Activated T-cell treated with anti-CD3 and anti-CD28 coated beads, Interleukin-2, amount 50 U/mL, for 48 hours (primary cell): ENCODE measurements at regions not wholly inside any gene's neighbourhood (a gene's known extent, or its start where the extent isn't known, plus 50 kb on each side); places are given as distances from the start of the nearest gene placed in this dataset.
"Not testable (repeated sequence)": the region's sequence is repeated elsewhere in the genome, so short reads cannot be mapped to it uniquely, and the experiment has no call there.

Experiments used
- DNase-seq, 2 experiments: peaks; one replicate each; pipeline ENCODE4 v3.0.0-alpha.2; 2020

DNA sequence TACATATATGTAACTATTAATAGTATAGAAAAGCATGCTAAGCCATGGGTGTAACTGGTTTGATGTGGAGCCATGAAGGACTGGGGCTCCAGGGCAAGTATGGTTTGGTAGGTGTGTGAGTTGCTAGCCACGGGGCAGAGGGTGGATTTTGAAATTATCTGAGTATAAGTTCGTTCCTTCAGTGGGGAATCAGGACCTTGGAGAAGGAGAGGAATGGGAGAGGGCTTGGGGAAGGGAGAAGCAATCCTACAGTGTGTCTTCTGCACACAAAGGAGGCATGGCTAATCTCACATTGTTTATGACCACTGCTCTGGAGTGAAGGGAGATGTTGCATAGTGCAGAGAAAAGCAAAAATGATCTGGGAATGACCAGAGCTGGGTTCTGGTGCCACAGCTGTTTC is 127.8 kb upstream of the CADM1 start:
- no peak for DNase-seq

DNA sequence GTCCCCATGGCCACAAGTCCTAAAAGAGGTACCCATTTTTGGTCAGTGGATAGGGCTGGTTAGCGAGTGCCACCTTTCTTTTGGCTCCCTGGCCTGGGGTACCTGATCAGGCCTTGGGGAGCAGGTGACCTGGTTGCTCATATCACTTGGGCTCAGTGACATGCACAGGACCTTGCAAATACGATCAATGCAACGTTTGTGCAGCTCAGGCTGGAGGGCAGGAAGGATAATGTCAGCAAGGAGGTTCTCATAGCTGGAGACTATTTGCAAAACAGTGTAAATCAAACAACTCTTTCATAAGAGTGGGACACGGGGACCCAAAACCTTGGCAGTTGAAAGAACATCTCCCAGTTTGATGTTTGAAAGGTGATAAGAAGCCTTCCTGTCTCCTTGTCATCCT is 127.4 kb upstream of the CADM1 start:
- no peak for DNase-seq

DNA sequence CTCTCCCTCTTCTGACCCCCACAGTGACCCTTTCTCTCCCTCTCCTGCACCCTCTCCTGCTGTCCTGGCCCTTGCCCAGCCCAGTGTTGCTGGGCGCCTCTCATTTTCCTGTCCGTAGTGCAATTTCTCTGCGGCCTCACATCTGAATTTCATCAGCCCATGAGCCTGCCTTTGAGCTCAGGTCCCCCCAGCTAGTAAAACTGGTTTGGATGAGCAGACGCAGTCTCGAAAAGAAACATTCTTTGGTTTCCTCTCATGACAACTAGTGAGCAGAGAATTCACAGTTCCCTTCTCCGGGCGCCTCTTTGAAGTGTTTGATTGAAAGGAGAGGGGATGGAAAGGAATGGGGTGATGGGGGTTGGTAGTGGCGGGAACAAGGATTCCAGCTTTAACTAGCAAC is 126.0 kb upstream of the CADM1 start:
- DNase-seq: no peak

DNA sequence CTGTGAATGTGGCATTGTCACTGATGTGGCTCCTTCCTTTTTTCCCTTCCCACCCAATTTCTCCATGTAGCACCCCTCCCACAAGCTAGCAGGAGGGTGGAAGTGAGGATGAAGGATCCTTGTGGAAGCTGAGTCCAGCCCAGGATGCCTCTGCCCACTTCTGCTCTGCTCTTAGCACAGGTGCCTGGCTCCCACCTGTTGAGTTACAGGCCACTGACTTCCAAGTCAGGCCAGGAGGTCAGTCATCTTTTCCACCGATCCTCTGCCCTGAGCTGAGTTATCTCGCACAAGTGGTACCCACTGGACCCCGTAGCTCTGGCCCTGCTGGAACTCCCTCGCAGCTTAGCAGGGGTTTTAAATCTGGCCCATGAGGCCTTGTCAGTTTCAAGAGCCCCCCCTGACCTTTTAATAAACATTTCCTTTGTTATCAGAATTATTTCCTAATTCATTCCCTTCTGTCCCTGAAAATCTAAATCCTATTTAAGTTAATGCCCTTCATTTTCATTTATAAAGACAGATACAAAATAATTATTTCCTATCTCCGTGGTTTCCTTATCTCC is 125.3 kb upstream of the CADM1 start:
- DNase-seq: no peak

DNA sequence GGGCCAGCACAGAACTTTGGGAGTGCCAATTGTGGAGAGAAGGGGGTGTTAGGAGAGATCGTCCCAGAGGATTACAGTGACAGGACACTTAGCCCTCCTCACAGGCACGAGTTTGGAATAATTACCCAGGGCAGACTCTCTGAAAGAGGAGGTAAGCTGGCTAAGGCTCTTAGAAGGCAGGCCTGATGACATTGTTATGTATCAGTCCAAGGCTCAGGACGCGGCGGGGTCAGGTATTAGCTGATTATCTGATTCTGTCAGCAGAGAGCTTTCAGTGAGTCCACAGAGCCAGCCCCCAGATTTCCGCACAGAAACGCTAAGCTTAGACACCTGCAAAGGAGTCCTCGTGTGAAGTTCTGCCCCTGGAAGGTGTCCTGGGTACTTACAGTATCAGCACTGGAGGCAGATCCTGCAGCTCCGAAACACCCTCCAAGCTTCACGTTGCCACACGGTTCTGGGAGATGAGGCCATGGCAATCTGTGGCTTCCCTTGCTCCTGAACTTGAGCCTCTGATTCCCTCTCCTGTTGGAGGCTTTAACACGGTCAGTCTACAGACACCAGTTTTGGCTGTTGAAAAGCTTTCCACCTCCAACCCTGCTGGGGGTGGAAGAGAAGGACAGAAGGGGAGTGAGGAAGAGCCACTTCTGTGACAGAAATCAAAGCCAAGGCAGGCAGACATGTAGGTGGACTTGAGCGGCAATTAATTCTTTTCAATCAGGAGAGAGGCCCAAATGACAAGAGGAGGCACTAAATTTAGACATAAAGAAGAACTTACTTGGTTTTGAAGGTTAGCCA is 123.6 kb upstream of the CADM1 start:
- no peak for DNase-seq

DNA sequence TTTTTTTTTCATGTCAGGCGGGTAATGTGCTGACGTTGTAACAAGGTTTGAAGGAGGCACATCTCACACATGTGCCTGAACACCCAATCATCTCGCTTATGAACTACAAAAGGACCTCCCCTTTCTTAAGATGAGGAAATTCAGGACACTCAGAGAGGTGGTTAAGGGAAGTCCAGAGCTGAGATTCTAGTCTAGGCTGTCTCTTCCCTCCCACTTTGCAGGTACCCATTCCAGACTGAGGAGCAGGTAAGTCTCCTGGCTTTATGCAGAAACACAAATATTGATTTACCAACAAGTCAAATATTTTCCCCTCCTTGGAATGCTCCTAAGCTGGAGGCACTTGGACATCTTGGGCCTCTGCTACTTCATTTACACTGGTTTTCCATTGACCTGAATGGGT is 122.9 kb upstream of the CADM1 start:
- no peak for DNase-seq

DNA sequence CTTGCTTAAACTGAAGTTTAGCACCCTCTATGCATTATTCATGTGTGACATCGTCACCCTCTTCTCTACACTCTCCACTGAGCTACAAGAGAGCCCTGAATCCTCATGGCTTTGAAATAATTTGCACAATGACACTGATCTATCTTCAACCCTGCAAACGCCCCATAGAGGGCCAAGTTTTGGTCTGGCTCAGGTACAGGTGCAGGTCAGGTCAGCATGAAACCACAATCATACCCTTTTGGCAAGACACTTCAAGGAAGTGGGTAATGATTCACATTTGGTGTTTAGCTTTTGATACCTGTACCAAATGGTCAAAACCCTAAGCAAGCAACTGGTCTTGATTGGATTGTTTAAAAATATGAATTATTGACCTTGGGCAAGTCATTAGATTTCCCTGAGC is 122.2 kb upstream of the CADM1 start:
- DNase-seq: no peak

DNA sequence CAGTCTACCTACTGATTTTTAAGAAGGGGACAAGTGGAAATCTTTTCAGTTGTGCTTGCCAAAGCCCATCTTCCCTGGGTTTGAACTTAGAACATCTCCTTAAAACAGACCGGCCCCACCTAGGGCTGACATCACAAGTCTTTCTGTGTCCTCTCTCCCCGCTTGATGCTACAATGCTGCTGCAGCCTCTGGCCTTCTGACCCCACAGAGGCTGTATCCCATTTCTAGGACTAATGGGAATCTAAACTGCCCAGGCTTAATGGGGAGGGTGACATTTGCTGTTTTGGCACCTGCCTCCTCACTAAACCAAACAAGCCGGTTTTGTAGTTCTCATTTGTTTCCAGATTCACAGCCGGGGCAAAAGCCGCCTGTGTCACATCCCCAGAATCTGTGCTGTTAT is 121.3 kb upstream of the CADM1 start:
- DNase-seq: no peak

DNA sequence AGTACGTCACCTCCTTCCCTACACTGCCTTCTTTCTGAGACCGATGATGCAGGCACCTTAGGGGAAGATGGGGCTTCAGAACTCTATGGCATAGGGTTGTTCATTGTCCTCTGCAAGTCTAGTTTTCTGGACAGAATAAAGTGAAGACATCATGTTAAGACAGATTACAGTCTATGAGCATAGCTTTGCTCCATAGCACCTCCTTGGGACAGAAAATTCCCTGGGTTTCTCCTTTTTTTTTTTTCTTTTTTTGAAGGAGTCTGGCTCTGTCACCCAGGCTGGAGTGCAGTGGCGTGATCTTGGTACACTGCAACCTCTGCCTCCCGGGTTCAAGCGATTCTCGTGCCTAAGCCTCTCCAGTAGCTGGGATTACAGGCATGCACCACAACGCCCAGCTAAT is 119.8 kb upstream of the CADM1 start:
- DNase-seq: no peak

DNA sequence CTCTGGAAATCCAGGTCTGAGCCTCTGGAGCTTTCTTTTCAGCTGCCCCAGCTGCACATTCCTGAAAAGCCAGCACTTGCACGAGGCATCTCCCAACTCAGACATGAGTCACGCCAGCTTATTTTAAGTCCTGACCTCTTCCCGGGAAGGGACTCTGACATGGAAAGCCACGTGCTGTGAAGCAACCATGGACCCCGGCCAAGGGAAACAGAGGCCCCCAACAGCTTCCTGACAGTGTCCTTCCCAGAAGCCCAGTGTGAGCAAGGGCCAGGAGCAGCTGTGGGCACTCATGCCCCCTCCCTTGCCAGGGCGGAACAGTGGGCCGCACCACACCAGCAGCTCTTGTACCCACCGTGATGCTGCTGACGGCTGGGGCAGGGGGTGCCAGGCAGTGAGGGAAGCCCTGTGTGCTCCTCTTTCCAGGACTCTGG is 118.8 kb upstream of the CADM1 start:
- no peak for DNase-seq

DNA sequence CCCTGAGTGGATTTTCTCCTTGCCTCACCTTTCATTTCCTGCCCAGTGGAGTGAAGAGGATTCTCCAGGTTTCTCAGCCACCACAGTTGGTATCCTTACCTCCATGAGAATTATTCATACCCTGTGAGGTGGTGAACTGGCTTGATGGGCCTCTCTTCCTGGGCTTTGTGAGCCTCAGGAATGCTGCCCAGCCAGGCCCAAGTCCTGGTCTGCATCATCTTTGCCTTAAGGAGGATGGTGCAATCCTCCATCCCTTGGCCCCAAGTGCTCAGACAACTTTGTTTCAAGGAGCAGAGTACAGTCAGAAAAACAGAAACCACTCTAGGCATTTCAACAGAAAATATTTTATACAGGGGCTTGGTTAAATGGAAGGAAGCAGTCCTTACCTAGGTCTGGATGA is 114.2 kb upstream of the CADM1 start:
- no peak for DNase-seq

DNA sequence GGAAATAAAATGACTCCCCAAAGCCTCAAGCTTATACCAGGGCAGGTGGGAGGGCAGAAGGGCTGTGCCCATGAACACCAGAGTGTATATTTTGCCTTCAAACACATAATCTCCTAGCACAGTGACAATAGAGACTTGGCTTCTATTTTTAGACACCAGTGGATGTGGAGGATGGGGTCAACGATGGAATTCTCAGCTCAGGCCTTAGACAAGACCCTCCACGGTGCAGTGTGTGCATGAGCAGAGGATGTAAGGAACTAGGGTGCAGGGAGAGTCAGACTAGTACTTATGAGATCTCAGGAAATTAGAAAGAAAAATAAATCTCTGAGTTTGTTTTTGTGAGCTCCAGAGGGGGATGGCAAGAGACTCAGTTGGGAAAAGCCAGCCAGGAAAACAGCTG is 113.6 kb upstream of the CADM1 start:
- no peak for DNase-seq

DNA sequence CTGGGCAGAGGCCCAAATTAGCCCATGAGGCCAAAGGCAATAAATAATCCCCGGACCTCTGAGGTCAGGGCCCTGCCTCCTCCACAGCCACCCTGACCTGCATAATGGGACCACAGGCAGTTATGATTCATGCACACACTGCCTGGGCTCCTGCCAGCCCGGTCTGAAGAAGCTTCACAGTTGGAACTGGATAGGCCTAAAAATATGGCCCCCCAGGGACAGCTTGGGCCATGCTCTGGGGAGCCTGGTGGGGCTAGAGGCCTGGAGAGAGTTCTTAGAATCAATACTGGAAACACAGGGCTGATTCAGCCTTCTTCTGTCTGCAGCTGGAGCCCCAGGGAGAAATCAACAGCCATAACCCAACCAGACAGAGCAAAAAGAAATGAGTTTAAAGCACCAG is 112.8 kb upstream of the CADM1 start:
- no peak for DNase-seq

DNA sequence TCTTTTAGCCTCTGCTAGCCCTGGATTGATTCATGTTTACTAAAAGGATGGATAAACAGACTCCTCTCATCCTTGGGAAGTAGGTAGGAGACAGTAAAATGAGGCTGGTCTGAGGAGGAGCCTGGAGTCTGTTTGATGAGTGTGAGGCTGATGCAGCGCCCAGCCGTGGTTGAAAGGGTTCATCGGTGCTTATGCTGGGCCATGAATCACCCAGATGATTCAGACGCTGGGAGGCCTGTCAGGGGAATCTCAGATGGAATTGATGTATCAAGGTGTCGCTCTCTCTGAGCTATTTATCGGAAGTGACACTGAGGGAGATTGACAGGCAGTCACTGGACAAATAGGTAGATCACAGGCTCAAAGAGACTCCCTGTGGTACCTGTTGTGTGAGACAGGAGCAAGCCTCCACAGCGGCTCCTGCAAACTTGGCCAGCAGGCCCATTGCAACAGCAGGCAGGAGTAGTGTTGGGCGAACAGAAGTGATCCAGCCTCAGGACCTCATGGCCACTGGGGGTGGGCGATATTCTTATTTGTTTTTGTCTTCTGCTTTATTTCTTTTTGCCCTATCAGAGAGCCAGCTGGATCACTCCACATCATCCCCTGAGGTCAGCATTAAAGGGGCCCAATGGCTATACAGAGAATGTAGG is 109.9 kb upstream of the CADM1 start:
- no peak for DNase-seq

DNA sequence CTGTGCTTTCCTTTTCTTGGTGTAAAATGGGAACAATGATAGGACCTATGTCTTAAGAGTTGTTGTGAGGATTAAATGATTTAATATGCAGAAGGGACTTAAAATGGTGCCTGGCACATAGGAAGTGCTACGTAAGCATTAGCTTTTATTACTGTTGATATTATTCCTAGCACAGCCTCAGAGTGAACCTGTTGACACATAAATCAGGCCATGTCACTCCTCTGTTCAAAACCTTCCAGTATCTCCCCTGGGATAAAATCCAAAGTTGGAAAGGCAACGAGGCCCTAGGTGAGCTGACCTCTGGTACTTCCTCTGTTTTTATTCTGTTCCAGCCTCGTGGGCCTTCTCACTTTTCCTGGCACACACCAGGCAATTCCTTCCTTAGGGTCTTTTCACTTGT is 108.8 kb upstream of the CADM1 start:
- DNase-seq: no peak

DNA sequence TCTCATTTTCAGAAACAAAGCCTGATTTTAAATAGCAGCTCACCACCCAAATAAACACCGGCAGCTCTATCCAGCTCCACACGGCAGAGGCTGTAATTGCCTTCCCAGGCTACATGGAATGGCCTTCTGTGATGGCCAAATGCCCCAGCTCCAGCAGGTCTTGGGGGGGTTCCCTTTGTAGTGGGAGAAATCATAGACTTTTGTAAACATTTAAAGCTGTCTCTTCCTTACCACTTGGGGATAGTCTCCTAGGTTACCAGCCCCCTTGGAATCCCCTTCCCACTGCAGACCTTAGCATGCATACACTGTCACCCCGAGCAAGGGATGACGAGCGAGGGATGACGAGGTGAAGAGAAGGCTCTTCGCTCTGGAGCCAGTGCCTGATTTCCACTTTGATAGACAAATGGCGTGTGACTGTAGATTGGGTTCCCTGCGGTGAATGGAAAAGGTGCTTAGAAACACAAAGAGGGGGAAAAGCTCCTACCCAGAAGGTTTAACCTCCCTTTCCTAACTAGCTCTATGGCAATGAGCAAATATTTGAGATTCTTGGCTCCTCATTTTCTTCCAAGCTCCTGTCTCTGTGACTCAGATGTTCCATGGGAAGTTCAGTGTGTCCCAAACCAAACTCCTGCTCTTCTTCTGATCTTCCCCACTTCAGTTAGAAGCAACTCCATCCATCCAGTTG is 108.0 kb upstream of the CADM1 start:
- DNase-seq: no peak

DNA sequence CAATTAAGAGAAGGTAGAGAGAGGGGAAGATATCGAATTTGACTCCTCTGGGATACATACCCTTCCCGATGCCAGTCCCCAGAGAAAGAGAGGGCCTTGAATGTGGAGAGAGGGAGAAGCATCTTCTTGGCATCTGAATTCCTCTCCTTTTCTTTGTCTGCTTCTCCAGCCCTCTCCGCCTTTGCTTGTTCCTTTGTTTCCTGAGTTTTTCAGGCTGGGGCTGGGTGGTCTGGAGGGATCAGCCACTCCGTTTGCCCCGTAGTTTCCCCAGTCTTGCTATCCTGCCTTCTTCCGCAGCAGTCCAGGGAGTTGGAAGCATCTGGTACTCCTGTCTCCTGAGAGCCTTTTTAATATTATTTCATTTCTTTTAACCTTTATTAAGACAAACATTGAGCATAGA is 107.1 kb upstream of the CADM1 start:
- no peak for DNase-seq

DNA sequence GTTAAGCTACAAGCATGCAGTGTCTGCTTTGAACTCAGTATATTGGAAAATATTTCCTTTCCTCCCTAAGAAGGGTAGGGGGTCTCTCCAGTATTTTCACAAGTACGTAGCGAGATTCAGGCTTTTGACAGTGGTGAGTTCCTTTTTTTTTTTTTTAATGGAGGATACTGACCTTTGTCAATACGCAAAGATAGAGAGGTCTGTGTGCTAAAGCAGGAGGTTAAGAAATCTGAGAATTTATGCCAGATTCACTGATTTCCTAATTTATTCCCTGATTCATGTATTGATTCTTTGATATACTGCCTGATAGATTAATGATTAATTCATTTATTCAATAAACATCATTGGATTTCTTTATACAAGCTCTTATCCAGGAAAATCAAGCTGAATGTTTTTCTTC is 106.7 kb upstream of the CADM1 start:
- DNase-seq: no peak

DNA sequence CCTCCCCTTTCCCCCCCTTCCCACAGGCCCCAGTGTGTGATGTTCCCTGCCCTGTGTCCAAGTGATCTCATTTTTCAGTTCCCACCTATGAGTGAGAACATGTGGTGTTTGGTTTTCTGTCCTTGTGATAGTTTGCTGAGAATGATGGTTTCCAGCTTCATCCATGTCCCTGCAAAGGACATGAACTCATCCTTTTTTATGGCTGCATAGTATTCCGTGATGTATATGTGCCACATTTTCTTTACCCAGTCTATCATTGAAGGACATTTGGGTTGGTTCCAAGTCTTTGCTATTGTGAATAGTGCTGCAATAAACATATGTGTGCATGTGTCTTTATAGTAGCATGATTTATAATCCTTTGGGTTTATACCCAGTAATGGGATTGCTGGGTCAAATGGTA is 106.0 kb upstream of the CADM1 start:
- DNase-seq: not testable (repeated sequence)

DNA sequence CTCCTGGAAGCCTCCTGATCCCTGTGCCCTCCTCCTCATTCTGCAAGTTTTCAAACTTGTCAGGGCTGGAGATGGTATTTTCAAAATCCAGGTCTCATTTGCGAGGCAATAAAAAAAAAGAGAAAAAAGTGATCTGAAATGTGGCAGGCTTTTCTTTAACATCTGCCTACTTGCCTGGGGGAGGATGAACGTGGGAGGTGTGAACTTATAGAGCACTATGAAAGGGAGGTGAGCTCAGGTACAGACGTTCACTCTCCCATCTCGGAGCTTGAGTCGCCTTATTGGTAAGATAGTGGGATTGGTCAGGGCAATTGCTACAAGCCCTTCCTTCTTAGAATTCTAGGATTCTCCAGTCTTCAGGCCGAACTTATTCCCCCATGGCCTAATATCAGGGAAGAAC is 104.8 kb upstream of the CADM1 start:
- no peak for DNase-seq

DNA sequence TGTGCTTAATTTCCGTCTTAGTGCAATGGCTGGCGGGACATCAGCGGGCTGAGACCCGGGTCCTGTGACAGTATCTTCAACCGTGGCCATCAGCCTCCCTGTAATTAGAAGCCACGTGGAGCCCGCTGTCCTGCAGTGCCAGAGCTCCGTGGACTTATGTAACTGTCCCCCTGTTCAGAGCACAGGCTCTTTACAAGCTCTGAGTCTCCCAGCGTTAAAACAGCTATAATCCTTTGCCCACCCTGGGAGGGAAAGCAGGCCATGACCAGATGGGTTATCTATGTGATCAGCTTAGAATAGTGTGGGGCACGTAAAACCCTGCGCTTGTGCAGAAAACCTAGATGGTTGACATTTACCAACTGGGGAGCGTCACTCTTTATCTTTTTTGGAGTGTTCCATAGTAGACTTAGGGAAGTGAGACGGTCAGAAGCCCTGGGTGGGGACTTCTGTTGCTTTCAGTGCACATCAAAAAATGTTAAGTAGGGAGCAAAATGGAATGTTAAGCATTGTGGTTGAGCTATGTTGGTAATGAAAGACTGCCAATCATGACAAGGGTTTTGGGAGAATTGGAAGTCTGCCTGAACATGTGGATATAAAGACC is 103.5 kb upstream of the CADM1 start:
- no peak for DNase-seq

DNA sequence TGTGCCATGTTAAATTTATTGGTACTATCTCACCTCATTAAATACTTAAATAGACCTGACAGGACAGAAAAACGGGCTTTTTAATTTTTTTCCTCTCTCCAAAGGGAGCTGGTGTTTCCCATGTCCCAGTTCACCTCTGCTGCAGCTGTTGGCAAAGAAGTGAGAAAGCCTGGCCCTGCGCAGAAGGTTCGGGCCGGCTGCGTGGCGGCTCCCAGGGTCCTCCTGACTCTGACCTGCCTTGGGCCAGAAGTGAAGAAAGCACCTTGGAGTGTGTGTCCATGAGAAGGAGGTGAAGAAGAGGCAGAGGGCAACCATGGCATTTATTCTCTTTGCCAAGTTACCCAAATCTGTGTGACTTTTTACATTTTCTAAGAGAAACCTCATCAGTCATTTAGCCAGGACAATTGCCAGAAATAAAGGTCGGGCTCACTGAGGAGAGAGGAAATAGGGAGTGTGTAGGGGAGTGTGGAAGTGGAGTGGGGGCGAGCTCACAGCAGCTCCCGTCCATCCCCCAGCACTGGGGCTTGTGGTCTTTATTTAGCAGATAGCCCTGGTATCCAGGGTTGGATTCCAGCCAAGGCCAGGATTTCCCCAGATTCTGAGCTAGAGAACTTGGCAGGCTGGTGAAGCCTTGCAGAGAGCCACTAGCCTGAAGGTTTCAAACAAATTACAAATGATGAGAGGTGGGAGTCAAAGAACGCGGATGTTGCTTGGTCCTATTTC is 102.4 kb upstream of the CADM1 start:
- DNase-seq: no peak
